AG09309 (cell line): ENCODE measurements at regions not wholly inside any gene's neighbourhood (a gene's known extent, or its start where the extent isn't known, plus 50 kb on each side); places are given as distances from the start of the nearest gene placed in this dataset.
"Not testable (repeated sequence)": the region's sequence is repeated elsewhere in the genome, so short reads cannot be mapped to it uniquely, and the experiment has no call there.

Source experiments
- DNase-seq: peaks from one replicate; pipeline ENCODE4 v3.0.0-alpha.2; 2010; ENCODE audit warnings: low read depth
- H3K4me3 ChIP-seq: 2 replicates; pipeline ENCODE4 v1.5.1; 2011; ENCODE audit warnings: mild to moderate bottlenecking, low read depth, low read length, moderate library complexity; ENCODE audit not compliant: control insufficient read depth
- TF ChIP-seq, protein P1 (sequence below): IDR thresholded peaks from 2 replicates; pipeline ENCODE4 v1.5.1; 2011; ENCODE audit warnings: mild to moderate bottlenecking, low read depth, low read length, inconsistent platforms; ENCODE audit not compliant: insufficient read depth, control insufficient read depth; ENCODE audit errors: missing control alignments

DNA sequence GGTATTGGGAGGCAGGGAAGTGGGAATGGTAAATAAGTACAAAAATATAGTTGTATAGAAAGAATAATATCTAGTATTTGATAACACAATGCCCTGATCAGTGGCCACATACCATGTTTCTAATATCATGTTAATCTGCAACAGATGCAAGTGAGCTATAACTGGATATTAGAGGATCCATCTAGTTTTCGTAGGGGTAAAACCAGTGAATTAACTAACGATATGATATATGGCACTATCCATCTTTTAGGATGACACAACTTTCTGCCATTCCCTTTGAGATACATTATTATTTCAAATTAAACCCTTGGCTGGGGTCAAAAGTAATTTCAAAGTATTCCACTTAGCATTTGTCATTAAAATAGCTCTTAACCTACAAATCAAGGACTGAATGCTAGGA, 1686.2 kb downstream of the SLITRK1 start:
- no peak for DNase-seq
- TF ChIP-seq, protein P1, sequence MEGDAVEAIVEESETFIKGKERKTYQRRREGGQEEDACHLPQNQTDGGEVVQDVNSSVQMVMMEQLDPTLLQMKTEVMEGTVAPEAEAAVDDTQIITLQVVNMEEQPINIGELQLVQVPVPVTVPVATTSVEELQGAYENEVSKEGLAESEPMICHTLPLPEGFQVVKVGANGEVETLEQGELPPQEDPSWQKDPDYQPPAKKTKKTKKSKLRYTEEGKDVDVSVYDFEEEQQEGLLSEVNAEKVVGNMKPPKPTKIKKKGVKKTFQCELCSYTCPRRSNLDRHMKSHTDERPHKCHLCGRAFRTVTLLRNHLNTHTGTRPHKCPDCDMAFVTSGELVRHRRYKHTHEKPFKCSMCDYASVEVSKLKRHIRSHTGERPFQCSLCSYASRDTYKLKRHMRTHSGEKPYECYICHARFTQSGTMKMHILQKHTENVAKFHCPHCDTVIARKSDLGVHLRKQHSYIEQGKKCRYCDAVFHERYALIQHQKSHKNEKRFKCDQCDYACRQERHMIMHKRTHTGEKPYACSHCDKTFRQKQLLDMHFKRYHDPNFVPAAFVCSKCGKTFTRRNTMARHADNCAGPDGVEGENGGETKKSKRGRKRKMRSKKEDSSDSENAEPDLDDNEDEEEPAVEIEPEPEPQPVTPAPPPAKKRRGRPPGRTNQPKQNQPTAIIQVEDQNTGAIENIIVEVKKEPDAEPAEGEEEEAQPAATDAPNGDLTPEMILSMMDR = no peak
- H3K4me3 ChIP-seq = no peak overlapping the region

DNA sequence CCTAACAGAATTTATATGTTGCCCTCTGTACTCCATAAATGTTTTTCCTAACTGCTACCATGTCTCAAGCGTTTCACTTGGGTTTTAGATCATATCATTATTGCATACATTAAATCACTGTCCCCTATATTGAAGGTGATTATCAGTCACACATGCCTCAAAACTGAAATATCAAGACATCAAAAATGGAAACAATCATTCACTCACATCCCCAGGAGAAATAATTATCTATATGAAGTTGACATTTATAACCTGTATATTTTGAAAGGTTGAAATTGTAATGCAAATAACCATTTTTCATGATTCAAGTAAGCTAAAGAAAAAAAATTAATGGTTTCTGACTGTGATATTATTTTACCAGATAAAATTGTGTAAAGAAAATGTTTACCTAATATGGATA, 1695.0 kb downstream of the SLITRK1 start:
- DNase-seq = no peak
- H3K4me3 ChIP-seq = no peak overlapping the region
- TF ChIP-seq, protein P1 = no peak

DNA sequence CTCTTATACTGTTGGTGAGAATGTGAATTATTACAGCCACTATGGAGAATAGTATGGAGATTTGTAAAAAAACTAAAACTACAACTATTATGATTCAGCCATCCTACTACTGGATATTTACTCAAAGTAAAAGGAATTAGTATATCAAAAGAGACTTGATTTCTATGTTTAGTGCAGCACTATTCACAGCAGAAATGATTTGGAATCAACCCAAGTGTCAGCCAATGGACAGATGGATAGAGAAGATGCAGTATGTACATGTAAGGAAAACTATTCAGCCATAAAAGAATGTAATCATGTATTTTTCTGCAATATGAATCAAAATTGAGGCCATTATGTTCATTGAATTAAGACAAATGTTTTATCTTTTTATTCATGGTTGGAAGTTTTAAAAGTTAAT, 1705.5 kb downstream of the SLITRK1 start:
- DNase-seq = no peak
- TF ChIP-seq, protein P1 = no peak
- H3K4me3 ChIP-seq = no peak overlapping the region

DNA sequence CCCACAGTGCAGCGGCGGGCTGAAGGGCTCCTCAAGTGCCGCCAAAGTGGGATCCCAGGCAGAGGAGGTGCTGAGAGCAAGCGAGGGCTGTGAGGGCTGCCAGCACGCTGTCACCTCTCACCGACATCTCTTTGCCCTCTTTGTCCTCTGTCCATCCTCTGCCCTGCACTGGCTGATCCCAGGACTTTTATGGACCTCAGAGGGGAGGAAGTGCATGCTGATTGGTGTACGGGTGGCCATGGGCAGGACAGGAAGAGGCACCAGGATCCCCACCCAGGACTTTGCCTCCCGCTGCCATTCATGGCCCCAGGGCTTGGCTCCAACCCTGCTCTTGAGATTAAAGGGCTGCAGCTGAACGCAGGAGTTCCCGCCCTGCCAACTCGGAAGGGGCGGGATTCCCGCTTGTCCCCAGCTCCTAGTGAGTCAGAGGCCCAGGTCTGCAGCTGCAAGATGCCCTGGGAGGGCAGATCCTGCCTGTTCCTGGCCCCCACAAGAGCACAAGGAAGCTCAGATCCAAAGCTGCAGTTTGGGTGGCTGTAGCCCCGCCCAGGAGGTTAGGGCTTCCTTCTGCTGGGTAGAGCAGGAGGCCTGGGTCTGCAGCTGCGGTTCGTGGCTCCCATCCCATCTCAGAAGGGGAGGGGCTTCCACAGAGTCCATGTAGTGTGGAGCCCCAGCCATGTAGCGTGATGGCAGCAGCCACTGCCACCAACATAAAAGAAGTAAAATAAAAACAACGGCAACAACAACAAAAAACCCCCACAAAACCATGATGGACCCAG, 1716.7 kb downstream of the SLITRK1 start:
- no peak for DNase-seq
- H3K4me3 ChIP-seq = no peak overlapping the region
- TF ChIP-seq, protein P1 = no peak

DNA sequence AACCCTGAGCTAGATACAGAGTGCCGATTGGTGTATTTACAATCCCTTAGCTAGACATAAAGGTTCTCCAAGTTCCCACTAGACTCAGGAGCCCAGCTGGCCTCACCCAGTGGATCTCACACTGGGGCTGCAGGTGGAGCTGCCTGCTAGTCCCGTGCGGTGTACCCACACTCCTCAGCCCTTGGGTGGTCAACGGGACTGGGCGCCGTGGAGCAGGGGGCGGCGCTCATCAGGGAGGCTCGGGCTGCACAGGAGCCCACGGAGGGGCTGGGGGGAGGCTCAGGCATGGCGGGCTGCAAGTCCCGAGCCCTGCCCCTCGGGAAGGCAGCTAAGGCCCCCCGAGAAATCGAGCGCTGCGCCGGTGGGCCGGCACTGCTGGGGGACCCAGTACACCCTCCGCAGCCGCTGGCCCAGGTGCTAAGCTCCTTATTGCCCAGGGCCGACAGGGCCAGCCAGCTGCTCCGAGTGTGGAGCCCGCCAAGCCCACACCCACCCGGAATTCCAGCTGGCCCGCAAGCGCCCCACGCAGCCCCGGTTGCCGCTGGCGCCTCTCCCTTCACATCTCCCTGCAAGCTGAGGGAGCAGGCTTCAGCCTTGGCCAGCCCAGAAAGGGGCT, 1717.4 kb downstream of the SLITRK1 start:
- DNase-seq, H3K4me3 ChIP-seq: not testable (repeated sequence)

DNA sequence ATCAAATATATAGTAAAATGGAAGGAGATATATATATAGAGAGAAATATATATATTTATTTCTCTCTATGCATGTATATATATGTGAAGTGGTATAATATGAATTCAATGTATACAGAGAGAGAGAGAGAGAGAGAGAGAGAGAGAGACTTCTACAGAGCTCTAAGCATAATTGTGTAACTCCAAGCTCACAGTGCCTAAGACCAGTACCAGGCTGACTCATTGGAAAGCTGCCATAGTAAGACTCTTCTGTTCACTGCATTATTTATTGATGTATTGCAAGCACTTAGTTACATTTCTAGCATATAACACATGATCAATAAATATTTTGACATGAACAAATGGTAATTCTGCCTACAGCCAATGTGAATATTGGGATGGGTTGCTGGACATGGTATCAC, 1734.7 kb downstream of the SLITRK1 start:
- no peak for DNase-seq
- TF ChIP-seq, protein P1 = no peak
- H3K4me3 ChIP-seq = no peak overlapping the region

DNA sequence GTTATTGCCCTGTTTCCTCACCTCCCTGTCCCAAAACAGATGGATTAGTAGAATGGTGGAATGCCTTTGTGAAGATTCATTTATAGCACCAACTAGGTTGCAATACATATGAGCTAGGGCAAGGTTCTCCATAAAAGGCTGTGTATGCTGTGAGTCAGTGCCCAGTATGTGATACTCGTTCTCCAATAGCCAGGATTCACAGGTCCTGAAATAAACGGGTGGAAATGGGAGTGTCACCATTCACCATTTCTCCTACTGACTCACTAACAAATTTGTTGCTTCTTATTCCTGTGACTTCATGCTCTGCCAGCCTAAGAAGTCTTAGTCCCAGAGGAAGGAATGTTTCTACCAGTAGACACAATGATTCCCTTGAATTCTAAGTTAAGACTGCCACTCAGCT, 1745.4 kb downstream of the SLITRK1 start:
- TF ChIP-seq, protein P1 = no peak
- no peak overlapping the region for H3K4me3 ChIP-seq
- no peak for DNase-seq
